ENCODE measurements at regions not wholly inside any gene's neighbourhood (a gene's known extent, or its start where the extent isn't known, plus 50 kb on each side); places are given as distances from the start of the nearest gene placed in this dataset.

DNA sequence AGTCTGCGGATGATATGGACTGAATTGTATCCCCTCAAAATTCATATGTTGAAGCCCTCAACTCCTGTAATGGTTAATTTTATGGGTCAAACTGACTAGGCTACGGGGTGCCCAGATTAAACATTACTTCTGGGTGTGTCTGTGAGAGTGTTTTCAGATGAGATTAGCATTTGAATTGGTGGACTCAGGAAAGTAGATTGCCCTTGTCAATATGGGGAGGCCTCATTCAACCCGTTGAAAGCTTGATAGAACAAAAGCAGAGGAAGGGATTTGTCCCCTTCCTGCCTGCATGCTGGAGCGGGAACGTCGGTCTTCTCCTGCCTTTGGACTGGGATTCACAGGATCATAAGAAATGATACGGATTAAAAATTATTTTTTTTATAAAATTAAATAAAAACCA is 84.5 kb downstream of the BBS10 start:
- intact Hi-C loops (cut with DNase I) = no loop called here
- no peak for DNase-seq (ENCODE audit: low spot score in 2 of 2)
- Histone ChIP-seq H3K4me1 (peaks cover 0 to 3% of the 10 kb centered on the region in 2 donors), H3K4me3 (no peak overlapping the region), H3K36me3 (no peaks in the 10 kb centered on the region), H3K27me3 (no peaks in the 10 kb centered on the region), H3K9me3 (peaks cover 0 to 6% of the 10 kb centered on the region in 2 donors), H3K27ac (no peak overlapping the region)
- TF ChIP-seq, protein P1, sequence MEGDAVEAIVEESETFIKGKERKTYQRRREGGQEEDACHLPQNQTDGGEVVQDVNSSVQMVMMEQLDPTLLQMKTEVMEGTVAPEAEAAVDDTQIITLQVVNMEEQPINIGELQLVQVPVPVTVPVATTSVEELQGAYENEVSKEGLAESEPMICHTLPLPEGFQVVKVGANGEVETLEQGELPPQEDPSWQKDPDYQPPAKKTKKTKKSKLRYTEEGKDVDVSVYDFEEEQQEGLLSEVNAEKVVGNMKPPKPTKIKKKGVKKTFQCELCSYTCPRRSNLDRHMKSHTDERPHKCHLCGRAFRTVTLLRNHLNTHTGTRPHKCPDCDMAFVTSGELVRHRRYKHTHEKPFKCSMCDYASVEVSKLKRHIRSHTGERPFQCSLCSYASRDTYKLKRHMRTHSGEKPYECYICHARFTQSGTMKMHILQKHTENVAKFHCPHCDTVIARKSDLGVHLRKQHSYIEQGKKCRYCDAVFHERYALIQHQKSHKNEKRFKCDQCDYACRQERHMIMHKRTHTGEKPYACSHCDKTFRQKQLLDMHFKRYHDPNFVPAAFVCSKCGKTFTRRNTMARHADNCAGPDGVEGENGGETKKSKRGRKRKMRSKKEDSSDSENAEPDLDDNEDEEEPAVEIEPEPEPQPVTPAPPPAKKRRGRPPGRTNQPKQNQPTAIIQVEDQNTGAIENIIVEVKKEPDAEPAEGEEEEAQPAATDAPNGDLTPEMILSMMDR (IDR thresholded peaks at IDR 0.05) = no peak

GRCh38 chr12:76260390-76260748 is 87.8 kb downstream of the BBS10 start:
- H3K4me1 ChIP-seq = peaks cover 0 to 3% of the 10 kb centered on the region in 2 donors
- DNase-seq (ENCODE audit: low spot score in 2 of 2) = no peak
- H3K27ac ChIP-seq = no peak overlapping the region
- TF ChIP-seq, protein P1 (IDR thresholded peaks at IDR 0.05) = no peak
- H3K27me3 ChIP-seq = no peaks in the 10 kb centered on the region
- intact Hi-C loops (cut with DNase I) = no loop called here
- H3K36me3 ChIP-seq = no peaks in the 10 kb centered on the region
- H3K4me3 ChIP-seq = no peak overlapping the region
- H3K9me3 ChIP-seq = peaks cover 0 to 6% of the 10 kb centered on the region in 2 donors

DNA sequence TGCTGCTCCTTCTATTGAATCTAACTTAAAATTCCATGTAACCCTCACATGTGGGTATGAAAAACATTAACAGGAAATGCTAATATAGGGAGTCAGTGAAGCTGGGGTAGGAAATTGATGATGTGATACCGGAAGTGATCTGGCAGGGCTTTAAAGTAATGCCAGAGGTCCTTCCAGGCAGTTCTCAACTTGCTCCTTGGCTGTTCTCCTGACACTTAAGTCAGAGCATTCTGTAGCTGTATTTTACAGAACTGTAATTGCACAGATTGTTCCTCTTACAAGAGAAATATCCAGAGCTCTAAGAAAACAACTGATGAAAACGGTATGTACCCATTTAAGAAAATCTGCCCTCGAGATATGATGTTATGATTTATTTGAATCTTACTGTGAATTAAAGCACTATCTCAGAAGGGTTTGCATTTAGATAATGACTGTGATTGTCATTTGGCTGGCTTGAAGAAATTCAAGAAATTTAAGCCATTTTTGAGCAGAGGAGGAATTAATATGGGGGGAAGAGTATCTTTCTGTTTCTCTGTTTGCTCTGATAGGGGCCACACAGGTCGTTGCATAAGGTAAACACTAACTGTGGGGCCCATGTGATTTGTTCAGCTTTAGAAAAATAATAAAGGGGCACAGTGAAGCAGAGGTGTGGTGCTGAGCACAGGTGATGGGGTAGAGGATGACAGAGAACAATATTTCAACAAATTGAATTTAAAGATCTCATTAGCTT is 88.4 kb downstream of the BBS10 start:
- intact Hi-C loops (cut with DNase I) = no loop called here

GRCh38 chr12:76259106-76259505 is 89.1 kb downstream of the BBS10 start:
- TF ChIP-seq, protein P1 (IDR thresholded peaks at IDR 0.05) = no peak
- intact Hi-C loops (cut with DNase I) = no loop called here
- Histone ChIP-seq H3K27ac (no peak overlapping the region), H3K36me3 (no peaks in the 10 kb centered on the region), H3K4me1 (peaks cover 0 to 3% of the 10 kb centered on the region in 2 donors), H3K4me3 (no peak overlapping the region), H3K27me3 (no peaks in the 10 kb centered on the region), H3K9me3 (peaks cover 0 to 6% of the 10 kb centered on the region in 2 donors)
- no peak for DNase-seq (ENCODE audit: low spot score in 2 of 2)

More for the DNA sequence above, 88.4 kb downstream of the BBS10 start:
- DNase-seq (ENCODE audit: low spot score in 2 of 2) = no peak
- H3K4me1 ChIP-seq = peaks cover 0 to 3% of the 10 kb centered on the region in 2 donors
- TF ChIP-seq, protein P1 (IDR thresholded peaks at IDR 0.05) = no peak
- no peaks in the 10 kb centered on the region for H3K36me3 ChIP-seq
- H3K27me3 ChIP-seq = no peaks in the 10 kb centered on the region
- H3K27ac ChIP-seq = no peak overlapping the region
- H3K9me3 ChIP-seq = peaks cover 0 to 6% of the 10 kb centered on the region in 2 donors
- no peak overlapping the region for H3K4me3 ChIP-seq

DNA sequence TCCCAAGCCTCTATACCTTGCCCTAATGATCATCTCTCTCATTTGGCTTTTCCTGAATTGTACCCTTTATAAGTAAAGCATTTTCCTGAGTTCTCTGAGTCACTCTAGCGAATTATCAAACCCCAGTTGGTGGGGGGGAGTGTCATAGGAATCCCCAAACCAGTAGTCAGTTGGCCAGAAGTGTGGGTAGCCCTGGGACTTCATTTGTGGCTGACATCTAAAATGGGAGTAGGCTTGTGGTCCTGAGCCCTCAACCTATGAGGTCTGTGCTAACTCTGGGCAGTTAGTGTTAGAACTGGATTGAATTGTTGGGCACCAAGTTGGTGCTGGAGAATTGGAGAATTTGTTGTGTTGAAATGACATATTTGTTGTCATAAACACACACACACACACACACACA is 91.3 kb downstream of the BBS10 start:
- H3K36me3 ChIP-seq = no peaks in the 10 kb centered on the region
- H3K9me3 ChIP-seq = peaks cover 0 to 4% of the 10 kb centered on the region in 2 donors
- H3K27me3 ChIP-seq = no peaks in the 10 kb centered on the region
- peaks cover 0 to 3% of the 10 kb centered on the region in 2 donors for H3K4me1 ChIP-seq
- H3K27ac ChIP-seq = no peak overlapping the region
- intact Hi-C loops (cut with DNase I) = no loop called here
- H3K4me3 ChIP-seq = no peak overlapping the region
- DNase-seq (ENCODE audit: low spot score in 2 of 2) = no peak
- TF ChIP-seq, protein P1 (IDR thresholded peaks at IDR 0.05) = no peak
